ENCODE measurements at regions not wholly inside any gene's neighbourhood (a gene's known extent, or its start where the extent isn't known, plus 50 kb on each side); places are given as distances from the start of the nearest gene placed in this dataset.
"Not testable (repeated sequence)": the region's sequence is repeated elsewhere in the genome, so short reads cannot be mapped to it uniquely, and the experiment has no call there.

GRCh38 chr2:58495806-58496205, 254.7 kb upstream of the FANCL start:
- DNase-seq: no peak

DNA sequence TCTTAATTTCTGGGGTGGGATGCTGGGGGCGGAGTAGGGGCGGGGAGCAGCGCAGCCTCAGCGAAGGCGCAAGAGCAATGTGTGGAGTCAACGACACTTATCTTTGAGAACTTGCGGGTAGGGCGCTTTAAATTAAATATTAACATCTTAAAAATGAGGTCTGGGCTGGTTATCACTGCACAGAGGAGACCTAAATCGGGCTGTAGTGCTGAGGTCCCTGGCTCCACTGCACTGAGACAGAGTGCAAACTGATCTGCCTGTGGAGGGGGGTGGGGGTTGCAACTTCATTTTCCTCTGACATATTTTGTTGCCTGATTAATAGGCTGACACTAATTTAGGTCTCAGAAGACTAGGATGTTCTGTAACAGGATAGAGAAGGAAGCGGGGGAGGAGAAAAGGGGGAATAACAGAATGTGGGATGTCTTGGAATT, 253.0 kb upstream of the FANCL start:
- no peak for DNase-seq

- no peak for DNase-seq
These were observed 243.5 kb upstream of the FANCL start for GRCh38 chr2:58484629-58485028.

- no peak for DNase-seq
These were observed 243.1 kb upstream of the FANCL start for GRCh38 chr2:58484221-58484620.

DNA sequence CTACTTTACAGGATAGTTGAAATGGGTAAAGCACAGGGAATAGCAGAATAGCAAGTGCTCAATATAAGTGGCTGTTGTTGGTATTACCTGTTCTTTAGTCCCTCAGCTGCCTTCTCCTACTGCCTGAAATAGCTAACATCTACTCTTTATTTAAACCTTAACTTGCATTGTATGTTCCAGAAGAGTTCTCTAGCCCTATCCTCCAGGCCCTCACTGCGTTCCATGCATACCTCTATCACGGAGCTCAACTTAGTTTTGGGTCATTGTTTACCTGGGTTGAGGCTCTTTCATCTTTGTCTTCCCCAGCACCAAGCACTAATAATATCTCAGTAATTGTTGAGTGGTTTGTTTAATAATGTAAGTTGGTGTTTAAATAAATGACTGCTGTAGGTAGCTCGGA, 242.2 kb upstream of the FANCL start:
- no peak for DNase-seq

GRCh38 chr2:58481670-58482069, 240.5 kb upstream of the FANCL start:
- DNase-seq: no peak

DNA sequence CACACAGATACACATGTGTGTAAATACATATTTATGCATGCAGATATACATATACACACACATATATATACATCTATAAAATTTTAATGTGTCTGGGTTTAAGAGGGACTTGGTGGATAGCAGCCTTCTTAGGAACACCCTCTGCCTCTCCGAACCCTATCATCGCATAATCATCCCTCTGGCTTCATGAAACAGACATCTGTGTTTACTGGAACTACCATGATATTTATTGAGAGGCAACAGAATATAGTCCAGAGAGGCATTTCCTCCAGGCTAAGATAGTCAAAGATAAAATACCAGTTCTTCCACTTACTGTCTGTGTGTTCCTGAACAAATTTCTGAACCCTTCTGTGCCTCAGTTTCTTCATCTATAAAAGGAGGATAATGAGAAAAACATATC, 239.0 kb upstream of the FANCL start:
- DNase-seq: no peak

GRCh38 chr2:58479535-58480140, 238.5 kb upstream of the FANCL start:
- DNase-seq: no peak

DNA sequence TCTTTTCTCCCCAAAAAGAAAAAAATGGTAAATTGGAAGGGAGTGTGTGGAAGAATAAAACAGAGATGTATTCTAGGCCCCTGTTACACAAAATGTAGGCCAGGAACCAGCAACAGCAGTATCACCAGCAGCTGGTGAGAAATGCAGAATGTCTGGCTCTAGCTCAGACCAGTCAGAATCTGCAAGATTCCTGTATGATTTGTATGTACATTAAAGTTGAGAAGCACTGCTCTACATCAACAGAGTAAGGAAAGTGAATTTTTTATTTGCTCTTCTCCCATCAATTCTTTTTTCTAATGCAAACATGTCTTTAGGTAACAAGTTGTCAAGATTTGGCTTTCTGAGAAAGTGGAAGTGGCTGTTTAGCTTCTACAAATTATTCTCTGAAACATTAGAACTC, 235.4 kb upstream of the FANCL start:
- no peak for DNase-seq

DNA sequence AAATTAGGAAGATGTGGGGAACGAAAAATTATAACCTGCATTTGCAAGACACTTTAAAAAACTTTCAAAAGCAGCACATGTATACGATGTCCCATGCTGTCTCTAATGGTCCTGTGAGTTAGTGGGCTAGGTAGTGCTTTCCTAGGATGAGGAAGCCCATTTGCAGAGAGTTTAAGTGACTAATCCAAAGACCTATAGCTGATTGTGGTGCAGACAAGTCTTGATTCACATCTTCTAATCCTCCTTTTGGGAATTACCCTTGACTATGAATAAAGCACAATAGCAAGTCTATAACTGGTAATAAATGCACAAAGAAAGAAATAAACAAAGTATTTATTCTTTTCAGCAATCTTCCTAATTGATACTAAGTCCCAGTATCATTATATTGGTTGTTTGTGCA, 234.6 kb upstream of the FANCL start:
- no peak for DNase-seq

DNA sequence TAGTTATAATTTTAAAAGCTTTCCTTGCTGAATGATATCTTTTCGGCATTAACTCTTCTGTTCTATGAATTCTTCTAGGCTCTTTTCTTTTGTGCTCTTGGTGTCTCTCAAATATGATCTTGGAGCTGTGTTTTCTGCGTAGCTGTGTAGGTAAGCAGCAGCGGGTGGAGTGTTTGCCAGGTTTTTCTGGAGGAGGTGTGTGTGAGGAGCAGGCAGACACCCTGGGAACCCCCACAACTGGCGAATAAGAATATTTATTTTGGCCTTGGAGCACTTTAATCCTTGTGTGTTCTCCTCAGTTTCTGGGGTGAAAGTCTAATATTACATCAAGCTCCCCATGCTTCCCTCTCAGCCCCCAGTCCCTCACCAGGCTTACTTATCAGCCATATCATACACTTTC, 232.0 kb upstream of the FANCL start:
- DNase-seq: no peak

DNA sequence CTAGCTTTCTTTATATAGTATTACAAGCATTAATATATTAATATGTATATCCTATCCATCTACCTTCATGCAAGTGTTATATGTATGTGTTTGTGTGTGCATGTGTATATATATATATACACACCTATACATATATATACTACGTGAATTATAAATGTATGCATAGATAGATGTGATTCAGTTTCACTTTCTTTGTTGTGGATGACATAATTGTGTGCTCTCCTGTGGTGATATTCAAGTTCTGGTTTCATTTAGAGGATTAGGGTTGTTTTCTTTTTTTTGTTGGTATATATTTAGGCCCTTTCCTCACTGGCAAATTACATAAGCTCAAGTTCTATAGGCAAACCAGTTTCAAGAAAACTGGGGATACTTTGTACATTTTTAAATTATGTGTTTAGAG, 225.7 kb upstream of the FANCL start:
- DNase-seq: no peak

- not testable (repeated sequence) for DNase-seq
These were observed 224.9 kb upstream of the FANCL start for GRCh38 chr2:58466021-58466420.

GRCh38 chr2:58460670-58461069, 219.5 kb upstream of the FANCL start:
- no peak for DNase-seq

DNA sequence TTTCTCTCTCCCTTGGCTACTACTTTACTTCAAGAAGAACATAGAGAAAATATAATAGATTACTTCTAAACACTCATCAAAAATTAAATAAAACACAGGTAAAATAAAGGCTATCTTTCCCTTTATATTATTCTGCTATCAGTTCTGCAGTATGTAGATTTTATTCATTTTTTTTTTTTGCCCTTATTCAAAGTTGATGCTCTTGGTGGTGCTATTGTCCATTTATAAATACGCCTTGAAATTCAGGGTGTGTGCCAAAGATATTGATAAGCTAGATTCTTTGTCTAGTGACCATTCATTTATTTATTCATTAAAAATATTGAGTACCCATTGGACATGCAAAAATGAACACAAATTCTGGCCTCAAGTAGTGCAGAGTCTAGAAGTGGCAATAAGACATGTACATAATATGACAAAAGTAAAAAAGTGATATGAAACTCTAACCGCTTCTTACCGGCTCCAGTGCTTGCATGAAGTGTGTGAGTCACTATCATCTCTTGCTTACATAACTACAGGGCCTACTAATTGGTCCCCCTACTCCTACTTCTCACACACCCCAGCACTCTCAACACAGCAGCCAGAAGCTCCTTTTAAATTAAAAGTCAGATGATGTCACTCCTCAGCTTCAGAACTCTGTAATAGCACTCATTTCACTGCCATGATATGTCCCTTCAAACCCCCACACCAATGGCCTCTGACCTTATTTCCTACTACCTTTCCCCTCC, 208.3 kb upstream of the FANCL start:
- DNase-seq: no peak

DNA sequence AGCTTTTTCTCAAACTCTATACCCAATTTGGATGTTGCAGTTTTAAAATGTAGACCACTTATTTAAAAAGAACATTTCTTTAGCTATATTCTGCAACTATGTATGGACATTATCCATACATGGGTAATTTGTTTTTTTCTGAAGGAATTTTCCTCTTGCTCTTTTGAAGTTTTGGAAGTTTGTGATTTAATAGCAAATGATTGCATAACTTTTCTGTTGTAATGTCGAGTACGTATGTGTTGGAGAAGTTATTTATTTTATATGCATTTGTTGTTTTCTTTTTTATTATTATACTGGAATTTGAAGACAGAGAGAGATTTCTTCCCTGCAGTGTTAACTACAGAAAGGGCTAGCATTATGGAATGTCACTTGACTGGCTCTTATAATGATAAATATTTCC, 207.7 kb upstream of the FANCL start:
- no peak for DNase-seq

- peak; percentile 20 to 26 for DNase-seq
These were observed 207.0 kb upstream of the FANCL start for GRCh38 chr2:58448065-58448507.

DNA sequence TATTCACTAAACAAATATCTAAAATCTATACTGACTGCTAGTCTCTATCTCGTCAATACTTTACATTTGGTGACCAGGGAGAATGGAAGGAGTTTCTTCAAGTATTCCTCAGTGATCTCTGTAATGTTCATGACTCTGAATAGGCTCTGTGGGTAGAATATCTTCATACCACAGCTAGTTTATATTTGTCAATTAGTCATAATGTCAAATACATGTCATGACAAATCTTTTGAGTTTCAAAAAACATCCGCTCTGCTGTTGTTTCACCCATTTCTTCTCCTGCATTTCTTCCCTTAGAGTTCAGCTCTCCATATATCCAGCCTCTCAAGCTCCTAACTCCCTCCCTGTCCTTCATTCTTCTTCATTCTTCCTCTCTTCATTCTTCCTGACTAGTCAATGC, 206.5 kb upstream of the FANCL start:
- DNase-seq: no peak

- no peak for DNase-seq
These were observed 200.5 kb upstream of the FANCL start for GRCh38 chr2:58441643-58442042.

DNA sequence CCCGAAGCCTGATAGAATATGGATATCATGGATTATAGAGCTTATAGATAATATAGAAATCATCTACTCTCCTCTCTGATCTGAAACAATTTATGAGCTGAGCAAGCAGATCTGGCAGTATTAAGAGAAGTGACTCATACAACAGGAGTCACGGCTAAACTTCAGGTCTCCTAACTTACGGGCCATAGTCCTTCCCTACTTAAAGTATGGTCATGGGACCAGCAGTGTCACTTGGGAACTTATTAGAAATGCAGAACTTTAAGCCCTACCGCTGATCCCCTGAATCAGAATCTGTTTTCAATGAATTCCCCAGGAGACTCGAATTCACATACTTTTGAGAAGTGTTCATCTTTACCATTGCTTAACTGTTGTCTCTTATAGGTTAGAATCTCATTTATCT, 195.7 kb upstream of the FANCL start:
- no peak for DNase-seq

DNA sequence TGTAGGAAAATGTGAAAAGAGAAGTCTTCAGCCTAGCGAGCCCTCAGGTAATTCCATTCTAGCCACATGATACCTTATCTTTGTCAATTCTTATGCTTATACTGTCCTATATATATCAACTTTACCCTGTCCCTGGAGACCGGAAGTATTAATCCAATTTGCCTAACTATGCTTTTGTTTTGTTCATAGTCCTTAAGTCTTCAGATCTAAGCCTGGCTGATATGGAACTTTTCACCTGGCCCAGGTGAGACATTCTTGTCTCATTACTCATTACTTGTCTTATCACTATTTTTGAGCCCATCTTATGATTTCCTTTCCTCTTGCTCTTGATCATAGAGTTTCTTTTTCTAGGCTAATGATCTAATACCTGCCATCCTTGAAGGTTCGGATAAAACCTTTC, 194.1 kb upstream of the FANCL start:
- no peak for DNase-seq

DNA sequence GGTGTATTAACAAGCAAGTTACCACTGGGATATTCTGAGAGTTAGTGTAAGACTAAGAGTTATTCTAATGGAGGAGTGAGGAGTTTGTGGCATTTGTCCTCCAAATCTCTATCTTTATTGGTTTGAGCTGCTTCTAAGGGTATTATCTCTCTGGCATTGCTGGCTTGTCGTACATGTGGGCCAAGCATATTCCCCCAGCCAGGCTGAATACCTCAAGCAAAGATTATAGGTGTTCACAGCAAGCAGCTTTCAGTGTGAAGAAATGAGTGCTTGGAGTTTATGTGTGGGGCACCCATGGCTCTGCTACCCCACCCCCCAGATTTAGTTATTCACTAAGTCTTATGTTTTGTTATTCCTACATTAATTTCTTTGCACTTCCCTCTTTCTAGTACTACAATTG, 193.6 kb upstream of the FANCL start:
- no peak for DNase-seq

DNA sequence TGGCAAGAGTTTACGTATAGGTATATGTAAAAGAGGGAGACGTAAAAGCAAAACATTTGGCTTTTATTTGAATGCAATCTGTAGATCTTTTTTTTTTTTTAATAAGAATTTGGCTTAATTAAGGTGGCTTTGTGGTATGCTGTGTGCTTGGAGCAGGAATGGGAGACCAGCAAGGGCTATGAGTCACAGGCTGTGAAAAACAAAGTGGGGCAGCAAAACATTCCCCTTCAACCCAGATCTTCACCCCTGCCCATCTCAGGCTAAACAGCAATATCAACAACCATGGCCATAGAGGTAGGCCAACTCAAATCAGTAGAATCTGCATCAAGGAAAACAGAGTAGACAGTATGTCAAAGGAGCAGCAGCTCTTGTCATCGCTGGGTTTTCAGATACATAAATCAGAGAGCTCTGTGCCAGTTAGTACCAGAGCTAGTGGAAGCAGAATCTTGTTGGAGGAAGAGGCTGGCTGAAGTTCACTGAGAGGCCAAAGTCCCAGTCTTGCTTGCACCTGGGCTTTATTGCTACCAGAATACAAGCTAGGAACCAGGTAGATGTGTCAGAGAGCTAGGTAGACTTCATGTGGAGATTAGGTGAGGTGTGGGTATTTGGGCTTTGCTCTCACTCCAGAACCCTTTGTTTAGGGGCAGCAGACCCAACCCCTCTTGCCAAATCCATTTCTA, 191.5 kb upstream of the FANCL start:
- no peak for DNase-seq
